CD4-positive, alpha-beta T cell (primary cell): ENCODE measurements at regions not wholly inside any gene's neighbourhood (a gene's known extent, or its start where the extent isn't known, plus 50 kb on each side); places are given as distances from the start of the nearest gene placed in this dataset.

Source experiments
- ATAC-seq: fragments of 200-7000 bp; cut with Tn5 transposase; one replicate; pipeline ENCODE4 v1.10.0; 2022; ENCODE audit warnings: mild to moderate bottlenecking; ENCODE audit not compliant: poor library complexity
- CTCF ChIA-PET: fragments of 350-600 bp; sonication (Branson Sonifier 250); formaldehyde crosslinking; loops from one replicate; lab custom pipeline; 2021; ENCODE audit warnings: antibody characterized with exemption, inconsistent platforms; lab: Charles Lee
- POLR2A ChIA-PET: fragments of 350-600 bp; sonication (Branson Sonifier 250); formaldehyde crosslinking; loops from one replicate; lab custom pipeline; 2021; ENCODE audit warnings: antibody characterized with exemption, inconsistent platforms; lab: Charles Lee
- DNase-seq, 14 experiments: peaks; one replicate each; pipeline ENCODE4 v3.0.0-alpha.2; 2013 to 2020; ENCODE audit warnings: mixed read lengths in 2 of 14
- H3K27ac ChIP-seq, 2 donors: one replicate each; pipeline versions ENCODE4 v1.5.1 to v1.7.0; 2013; ENCODE audit warnings: low read length in 2 of 2, low read depth in 1 of 2, mild to moderate bottlenecking in 1 of 2
- H3K27me3 ChIP-seq, 2 experiments: 1 replicate in 1 of 2; 2 replicates in 1 of 2; pipeline versions ENCODE4 v1.6.1 to v1.7.0; 2013; ENCODE audit warnings: low read length in 2 of 2, control low read depth in 1 of 2, mild to moderate bottlenecking in 1 of 2, moderate library complexity in 1 of 2; ENCODE audit not compliant: insufficient read depth in 2 of 2, control insufficient read depth in 1 of 2
- H3K36me3 ChIP-seq: one replicate; pipeline ENCODE4 v1.6.1; 2013; ENCODE audit warnings: low read length, control low read depth; ENCODE audit not compliant: insufficient read depth
- H3K4me1 ChIP-seq: one replicate; pipeline ENCODE4 v1.6.1; 2013; ENCODE audit warnings: low read length, control low read depth; ENCODE audit not compliant: insufficient read depth
- H3K4me3 ChIP-seq: one replicate; pipeline ENCODE4 v1.5.1; 2013; ENCODE audit warnings: mild to moderate bottlenecking, low read length, moderate library complexity
- H3K9me3 ChIP-seq, 2 experiments: 1 replicate in 1 of 2; 2 replicates in 1 of 2; pipeline versions ENCODE4 v1.6.1 to v1.7.0; 2013; ENCODE audit warnings: low read length in 2 of 2, mild to moderate bottlenecking in 2 of 2, control low read depth in 1 of 2, moderate library complexity in 1 of 2; ENCODE audit not compliant: control insufficient read depth in 1 of 2, insufficient read depth in 1 of 2
- H3K27ac Mint-ChIP-seq: one replicate; pipeline ENCODE4 v1.8.0; 2020; ENCODE audit warnings: mixed read lengths
- H3K27me3 Mint-ChIP-seq: one replicate; pipeline ENCODE4 v1.8.0; 2021; ENCODE audit warnings: mixed read lengths
- H3K36me3 Mint-ChIP-seq: one replicate; pipeline ENCODE4 v1.8.0; 2021; ENCODE audit warnings: low read depth, mixed read lengths
- H3K4me1 Mint-ChIP-seq: one replicate; pipeline ENCODE4 v1.8.0; 2021; ENCODE audit warnings: low read depth, mixed read lengths
- H3K4me3 Mint-ChIP-seq: one replicate; pipeline ENCODE4 v1.8.0; 2020; ENCODE audit warnings: mild to moderate bottlenecking, mixed read lengths
- H3K9me3 Mint-ChIP-seq: one replicate; pipeline ENCODE4 v1.8.0; 2020; ENCODE audit warnings: mixed read lengths
- CTCF ChIP-seq: fragments of 200-600 bp; IDR thresholded peaks from one replicate; pipeline ENCODE4 v1.8.0; 2022; ENCODE audit warnings: antibody characterized with exemption, mild to moderate bottlenecking
- intact Hi-C, 2 experiments: fragments of 100-400 bp; cut with DNase I in 1 of 2; cut with micrococcal nuclease in 1 of 2; formaldehyde crosslinking; loops; one replicate each; pipeline versions ENCODE4 v1.15.1 to v1.9.0; 2023 to 2025; cut with DNase I, micrococcal nuclease

- no peak for TF ChIP-seq CTCF
- H3K9me3 Mint-ChIP-seq, result no peaks in the 10 kb centered on the region
- H3K4me1 ChIP-seq, result peaks cover 44% of the 10 kb centered on the region
- DNase-seq (no peak), ATAC-seq (no peak)
- peak overlapping the region; percentile 83 for H3K27ac Mint-ChIP-seq
- CTCF ChIA-PET, result no interaction called here
- peak overlapping the region; percentile 51 for H3K4me3 Mint-ChIP-seq
- H3K27me3 ChIP-seq, result no peaks in the 10 kb centered on the region
- H3K27ac ChIP-seq, result no peak overlapping the region
- peaks cover 71% of the 10 kb centered on the region for H3K36me3 Mint-ChIP-seq
- H3K36me3 ChIP-seq, result peaks cover 21% of the 10 kb centered on the region
- H3K9me3 ChIP-seq, result no peaks in the 10 kb centered on the region
- H3K4me1 Mint-ChIP-seq, result peaks cover 68% of the 10 kb centered on the region
- no peak overlapping the region for H3K4me3 ChIP-seq
- intact Hi-C loops, result no loop called here
- POLR2A ChIA-PET, result no interaction called here
- no peaks in the 10 kb centered on the region for H3K27me3 Mint-ChIP-seq
Measured at GRCh38 chrY:7317571-7317970, 406.0 kb upstream of the AMELY start.

GRCh38 chrY:7310482-7311269 is 399.1 kb upstream of the AMELY start:
- no peaks in the 10 kb centered on the region for H3K9me3 ChIP-seq
- H3K4me3 ChIP-seq, result no peak overlapping the region
- ChIA-PET POLR2A (interaction anchor here (1.0 kb wide), 1 partner anchor 11 kb away, joined by 5 read pairs; no protein-coding TSS in a partner anchor), CTCF (no interaction called here)
- DNase-seq (peak in 10 of 14 experiments; percentile 51 to 84 (median 71)), ATAC-seq (peak; percentile 99)
- H3K36me3 ChIP-seq, result peaks cover 35% of the 10 kb centered on the region
- H3K36me3 Mint-ChIP-seq, result peaks cover 62% of the 10 kb centered on the region
- H3K27me3 Mint-ChIP-seq, result no peaks in the 10 kb centered on the region
- TF ChIP-seq CTCF, result peak; percentile 51
- H3K4me3 Mint-ChIP-seq, result no peak overlapping the region
- H3K27ac ChIP-seq, result no peak overlapping the region
- no peaks in the 10 kb centered on the region for H3K9me3 Mint-ChIP-seq
- intact Hi-C loops, result loop anchor here in 1 of 2 experiments (2.0 kb wide), 2 partner anchors 16 to 34 kb away; no protein-coding TSS in a partner anchor
- H3K27ac Mint-ChIP-seq, result peak overlapping the region; percentile 73
- H3K4me1 Mint-ChIP-seq, result peaks cover 42% of the 10 kb centered on the region
- no peaks in the 10 kb centered on the region for H3K27me3 ChIP-seq
- peaks cover 25% of the 10 kb centered on the region for H3K4me1 ChIP-seq

- no peaks in the 10 kb centered on the region for H3K9me3 ChIP-seq
- no peak for TF ChIP-seq CTCF
- no peaks in the 10 kb centered on the region for H3K27me3 ChIP-seq
- Mint-ChIP-seq H3K9me3 (no peaks in the 10 kb centered on the region), H3K36me3 (peaks cover 70% of the 10 kb centered on the region), H3K4me1 (peaks cover 45% of the 10 kb centered on the region), H3K4me3 (no peak overlapping the region), H3K27me3 (no peaks in the 10 kb centered on the region), H3K27ac (peak overlapping the region; percentile 53)
- H3K4me1 ChIP-seq, result peaks cover 24% of the 10 kb centered on the region
- ChIA-PET POLR2A (interaction anchor here (1.5 kb wide), 1 partner anchor 35 kb away, joined by 3 read pairs; no protein-coding TSS in a partner anchor), CTCF (no interaction called here)
- H3K36me3 ChIP-seq, result peaks cover 42% of the 10 kb centered on the region
- H3K4me3 ChIP-seq, result no peak overlapping the region
- DNase-seq (no peak), ATAC-seq (no peak)
- intact Hi-C loops, result no loop called here
- no peak overlapping the region for H3K27ac ChIP-seq
Measured at GRCh38 chrY:7308816-7309215, 397.3 kb upstream of the AMELY start.
